GM12892 (cell line): ENCODE measurements at regions not wholly inside any gene's neighbourhood (a gene's known extent, or its start where the extent isn't known, plus 50 kb on each side); places are given as distances from the start of the nearest gene placed in this dataset.

Source experiments
- POLR2A ChIP-seq: IDR thresholded peaks from 2 replicates; pipeline ENCODE4 v1.6.1; 2011; ENCODE audit warnings: low read depth, low read length, control low read depth
- POLR2AphosphoS5 ChIP-seq: IDR thresholded peaks from 2 replicates; pipeline ENCODE4 v1.6.1; 2011; ENCODE audit warnings: low read depth, low read length, control low read depth

GRCh38 chr14:97306760-97307246, 509.6 kb downstream of the VRK1 start:
- TF ChIP-seq POLR2A (no peak), POLR2AphosphoS5 (no peak)
